Epithelial cell of proximal tubule (primary cell): ENCODE measurements at regions not wholly inside any gene's neighbourhood (a gene's known extent, or its start where the extent isn't known, plus 50 kb on each side); places are given as distances from the start of the nearest gene placed in this dataset.

Experiments
- DNase-seq: peaks from one replicate; pipeline ENCODE4 v3.0.0-alpha.2; 2011; ENCODE audit warnings: low read depth
- H3K4me3 ChIP-seq: 2 replicates; pipeline ENCODE4 v1.5.1; 2011; ENCODE audit warnings: low read depth, mild to moderate bottlenecking, low read length
- TF ChIP-seq, protein P1 (sequence below): conservative IDR thresholded peaks from 2 replicates; pipeline ENCODE4 v1.5.1; 2012; ENCODE audit warnings: low read depth, mild to moderate bottlenecking, low read length

DNA sequence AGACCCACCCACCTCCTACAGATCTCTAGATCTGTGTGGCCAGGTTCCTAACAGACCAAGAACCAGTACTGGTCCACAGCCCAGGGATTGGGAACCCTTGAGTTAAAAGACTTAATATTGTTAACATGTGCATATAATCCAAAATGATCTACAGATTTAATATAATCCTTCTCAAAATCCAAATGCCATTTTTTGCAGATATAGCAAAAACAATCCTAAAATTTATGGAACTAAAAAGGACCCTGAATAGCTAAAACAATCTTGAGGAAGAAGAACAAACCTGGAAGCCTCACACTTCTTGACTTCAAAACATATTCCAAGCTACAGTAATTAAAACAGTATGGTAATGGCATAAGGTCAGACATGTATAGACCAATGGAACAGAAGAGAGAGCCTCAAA, 206.9 kb upstream of the SIX2 start:
- TF ChIP-seq, protein P1, sequence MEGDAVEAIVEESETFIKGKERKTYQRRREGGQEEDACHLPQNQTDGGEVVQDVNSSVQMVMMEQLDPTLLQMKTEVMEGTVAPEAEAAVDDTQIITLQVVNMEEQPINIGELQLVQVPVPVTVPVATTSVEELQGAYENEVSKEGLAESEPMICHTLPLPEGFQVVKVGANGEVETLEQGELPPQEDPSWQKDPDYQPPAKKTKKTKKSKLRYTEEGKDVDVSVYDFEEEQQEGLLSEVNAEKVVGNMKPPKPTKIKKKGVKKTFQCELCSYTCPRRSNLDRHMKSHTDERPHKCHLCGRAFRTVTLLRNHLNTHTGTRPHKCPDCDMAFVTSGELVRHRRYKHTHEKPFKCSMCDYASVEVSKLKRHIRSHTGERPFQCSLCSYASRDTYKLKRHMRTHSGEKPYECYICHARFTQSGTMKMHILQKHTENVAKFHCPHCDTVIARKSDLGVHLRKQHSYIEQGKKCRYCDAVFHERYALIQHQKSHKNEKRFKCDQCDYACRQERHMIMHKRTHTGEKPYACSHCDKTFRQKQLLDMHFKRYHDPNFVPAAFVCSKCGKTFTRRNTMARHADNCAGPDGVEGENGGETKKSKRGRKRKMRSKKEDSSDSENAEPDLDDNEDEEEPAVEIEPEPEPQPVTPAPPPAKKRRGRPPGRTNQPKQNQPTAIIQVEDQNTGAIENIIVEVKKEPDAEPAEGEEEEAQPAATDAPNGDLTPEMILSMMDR: no peak
- no peak overlapping the region for H3K4me3 ChIP-seq
- DNase-seq: no peak

DNA sequence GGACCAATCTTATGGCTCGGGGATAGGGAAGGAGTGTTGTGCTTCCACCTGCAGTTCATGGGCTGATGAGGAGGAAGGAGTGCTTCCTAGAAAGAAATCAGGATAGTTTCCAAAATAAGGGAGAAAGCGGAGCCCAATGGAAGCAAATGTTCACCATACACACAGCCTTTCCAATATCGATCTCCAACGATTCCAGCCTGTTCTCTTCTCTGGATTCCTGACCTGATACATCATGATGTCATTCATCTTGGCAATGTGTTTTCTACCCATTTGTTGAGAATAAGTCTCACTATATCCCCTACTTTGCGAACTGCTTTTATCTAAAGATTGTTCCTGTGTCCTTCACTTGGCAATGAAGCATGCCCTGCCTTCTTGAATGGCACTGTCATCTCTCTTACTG, 205.3 kb upstream of the SIX2 start:
- no peak for DNase-seq
- TF ChIP-seq, protein P1: no peak
- H3K4me3 ChIP-seq: no peak overlapping the region

DNA sequence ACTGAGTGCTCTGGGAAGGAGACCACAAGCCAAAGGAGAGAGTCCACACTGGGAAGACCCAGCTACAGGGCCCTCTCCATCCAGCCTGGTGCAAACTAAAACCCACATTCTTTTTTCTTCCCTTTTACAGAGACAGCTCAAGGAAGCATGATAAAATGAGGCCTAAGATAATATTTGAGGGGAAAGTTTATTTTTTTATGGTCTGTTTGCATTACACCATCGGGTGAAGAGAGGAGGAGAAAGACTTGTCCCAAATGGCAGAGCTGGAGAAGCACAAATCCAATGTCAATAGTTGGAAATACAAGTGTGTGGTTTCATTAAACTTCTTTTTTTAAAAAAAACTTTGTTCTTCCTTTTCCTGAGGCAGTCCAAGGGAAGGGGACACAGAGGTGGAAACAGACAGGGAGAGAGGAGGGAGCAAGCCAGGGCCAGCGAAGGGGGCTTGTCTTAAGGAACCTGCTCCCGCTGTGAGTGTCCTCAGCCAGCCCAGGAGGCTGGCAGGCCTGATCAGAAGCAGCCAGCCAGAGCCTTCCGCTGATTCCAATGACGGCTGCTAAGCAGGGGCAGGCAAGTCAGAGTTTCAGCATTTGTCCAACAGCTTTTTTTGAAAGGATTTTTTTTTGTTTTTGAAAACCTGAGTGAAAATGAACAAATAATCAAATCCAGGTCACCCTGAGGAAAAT, 203.8 kb upstream of the SIX2 start:
- TF ChIP-seq, protein P1: no peak
- no peak overlapping the region for H3K4me3 ChIP-seq
- DNase-seq: no peak

DNA sequence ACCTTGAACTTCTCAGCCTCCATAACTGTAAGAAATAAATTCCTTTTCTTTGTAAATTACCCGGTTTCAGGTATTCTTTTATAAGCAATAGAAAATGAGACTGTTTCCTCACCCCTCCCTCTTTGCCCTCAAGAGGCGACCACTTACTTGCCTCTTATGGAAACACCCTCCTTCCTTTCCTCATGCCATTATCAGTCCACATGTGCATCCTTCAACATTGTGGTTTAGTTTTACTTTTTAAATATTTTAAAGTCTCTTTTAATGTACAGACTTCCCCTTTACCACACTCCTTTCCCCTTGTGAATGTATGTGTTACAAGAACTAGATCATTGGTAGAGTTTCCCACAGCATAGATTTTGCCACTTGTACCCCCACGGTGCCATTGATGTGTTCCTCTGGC, 202.4 kb upstream of the SIX2 start:
- DNase-seq: no peak
- H3K4me3 ChIP-seq: no peak overlapping the region
- TF ChIP-seq, protein P1: no peak

DNA sequence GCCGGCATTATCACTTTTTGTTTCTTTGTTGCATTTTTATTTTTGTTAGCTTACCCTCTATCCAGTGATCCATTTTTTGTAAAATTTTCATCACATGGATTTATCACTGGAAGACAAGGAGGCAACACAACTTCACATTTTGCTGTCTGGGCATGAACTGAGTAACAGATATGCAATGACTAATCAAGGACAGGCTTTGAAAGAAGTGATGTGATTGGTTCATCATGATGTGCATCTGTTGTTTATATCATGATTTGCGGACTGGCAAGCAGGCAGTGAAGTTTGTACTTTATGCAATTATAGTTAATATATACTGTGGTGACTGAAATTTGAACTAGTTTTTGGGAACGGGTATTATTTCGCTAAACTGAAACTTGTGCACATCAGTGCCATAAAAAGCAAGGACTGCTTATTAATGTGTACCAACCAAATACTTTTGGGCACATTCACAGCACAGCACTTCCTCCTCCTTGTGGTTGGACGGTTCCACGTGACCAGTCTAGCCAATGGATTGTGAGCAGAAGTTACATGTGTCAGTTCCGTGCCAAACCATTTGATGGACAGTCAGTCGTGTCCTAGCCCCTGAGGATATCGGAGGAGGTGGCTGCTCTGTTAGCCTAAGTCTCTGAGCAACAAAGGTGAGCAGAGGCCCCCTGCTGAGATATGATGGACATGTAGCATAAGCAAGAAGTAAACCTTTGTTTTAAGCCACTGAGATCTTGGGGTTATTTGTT, 201.4 kb upstream of the SIX2 start:
- TF ChIP-seq, protein P1: no peak
- H3K4me3 ChIP-seq: no peak overlapping the region
- no peak for DNase-seq

DNA sequence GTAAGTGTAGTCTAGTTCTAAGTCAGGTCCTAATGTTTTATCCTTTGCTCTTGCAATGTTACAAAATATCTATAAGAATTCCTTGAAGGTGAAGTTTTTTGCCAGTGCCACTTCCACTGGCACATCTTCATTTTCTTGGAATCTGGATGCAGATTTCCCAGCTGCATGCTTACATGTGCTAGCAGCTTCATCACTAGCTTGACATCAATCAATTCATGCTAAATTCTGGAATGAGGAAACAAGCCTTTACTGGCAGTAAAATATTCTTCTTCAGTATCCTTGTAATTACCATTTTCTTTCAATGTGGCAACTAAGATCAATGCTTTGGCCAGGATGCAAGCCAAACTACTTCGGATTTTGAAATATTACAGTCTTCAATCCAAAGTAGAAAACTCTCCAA, 200.6 kb upstream of the SIX2 start:
- DNase-seq: no peak
- TF ChIP-seq, protein P1: no peak
- no peak overlapping the region for H3K4me3 ChIP-seq

DNA sequence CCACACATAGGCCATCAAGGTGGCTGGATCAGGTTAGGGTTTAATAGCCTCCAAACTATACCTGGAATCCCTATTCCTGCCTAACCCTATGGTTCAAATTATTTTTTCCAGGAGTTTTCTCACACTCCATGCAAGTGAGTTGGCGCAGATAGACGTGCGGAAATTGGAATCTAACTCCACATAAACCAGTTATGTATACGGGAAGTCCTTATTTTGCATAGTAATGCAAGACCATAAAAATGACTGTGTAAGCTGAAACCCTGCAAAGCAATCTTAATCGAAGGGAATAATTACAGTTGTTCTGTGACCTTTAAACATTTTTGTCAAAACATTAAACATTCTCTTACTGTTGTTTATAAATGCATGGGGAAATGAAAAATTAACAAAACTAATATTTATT, 200.1 kb upstream of the SIX2 start:
- no peak overlapping the region for H3K4me3 ChIP-seq
- no peak for DNase-seq
- TF ChIP-seq, protein P1: no peak
